ENCODE measurements at regions not wholly inside any gene's neighbourhood (a gene's known extent, or its start where the extent isn't known, plus 50 kb on each side); places are given as distances from the start of the nearest gene placed in this dataset.

DNA sequence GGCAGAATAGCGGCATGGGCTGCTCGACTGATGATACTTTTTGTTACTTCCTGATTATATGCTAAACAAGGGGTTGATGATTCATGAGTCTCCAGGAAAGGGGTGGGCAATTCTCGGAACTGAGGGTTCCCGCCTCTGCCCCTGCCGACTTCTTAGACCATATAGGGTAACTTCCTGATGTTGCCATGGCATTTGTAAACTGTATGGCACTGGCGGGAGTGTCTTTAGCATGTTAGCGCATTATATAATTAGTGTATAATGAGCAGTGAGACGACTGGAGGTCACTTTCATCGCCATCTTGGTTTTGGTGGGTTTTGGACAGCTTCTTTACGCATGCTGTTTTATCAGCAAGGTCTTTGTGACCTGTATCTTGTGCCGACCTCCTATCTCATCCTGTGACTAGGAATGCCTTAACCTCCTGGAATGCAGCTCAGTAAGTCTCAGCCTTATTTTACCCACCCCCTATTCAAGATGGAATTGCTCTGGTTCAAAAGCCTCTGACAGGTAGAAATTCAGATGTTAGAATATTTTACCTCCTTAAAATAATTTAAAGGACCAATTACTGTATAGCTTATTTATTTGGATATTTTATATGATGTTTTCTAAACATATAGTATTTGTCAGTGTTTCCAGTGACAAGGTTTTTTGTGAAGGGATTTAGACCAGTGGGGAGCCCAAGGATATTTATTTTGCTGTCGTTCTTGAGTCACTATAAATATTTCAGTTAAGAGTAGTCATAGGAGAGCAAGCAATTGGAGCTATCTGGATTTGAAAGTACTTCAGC is 90.1 kb upstream of the PIK3CG start:
- DNase-seq (ENCODE audit: low spot score in 2 of 2): no peak
- H3K4me1 ChIP-seq: no peaks in the 10 kb centered on the region
- intact Hi-C loops (cut with DNase I): no loop called here
- TF ChIP-seq, protein P1, sequence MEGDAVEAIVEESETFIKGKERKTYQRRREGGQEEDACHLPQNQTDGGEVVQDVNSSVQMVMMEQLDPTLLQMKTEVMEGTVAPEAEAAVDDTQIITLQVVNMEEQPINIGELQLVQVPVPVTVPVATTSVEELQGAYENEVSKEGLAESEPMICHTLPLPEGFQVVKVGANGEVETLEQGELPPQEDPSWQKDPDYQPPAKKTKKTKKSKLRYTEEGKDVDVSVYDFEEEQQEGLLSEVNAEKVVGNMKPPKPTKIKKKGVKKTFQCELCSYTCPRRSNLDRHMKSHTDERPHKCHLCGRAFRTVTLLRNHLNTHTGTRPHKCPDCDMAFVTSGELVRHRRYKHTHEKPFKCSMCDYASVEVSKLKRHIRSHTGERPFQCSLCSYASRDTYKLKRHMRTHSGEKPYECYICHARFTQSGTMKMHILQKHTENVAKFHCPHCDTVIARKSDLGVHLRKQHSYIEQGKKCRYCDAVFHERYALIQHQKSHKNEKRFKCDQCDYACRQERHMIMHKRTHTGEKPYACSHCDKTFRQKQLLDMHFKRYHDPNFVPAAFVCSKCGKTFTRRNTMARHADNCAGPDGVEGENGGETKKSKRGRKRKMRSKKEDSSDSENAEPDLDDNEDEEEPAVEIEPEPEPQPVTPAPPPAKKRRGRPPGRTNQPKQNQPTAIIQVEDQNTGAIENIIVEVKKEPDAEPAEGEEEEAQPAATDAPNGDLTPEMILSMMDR (IDR thresholded peaks at IDR 0.05): no peak
- no peaks in the 10 kb centered on the region for H3K9me3 ChIP-seq
- no peak overlapping the region for H3K27ac ChIP-seq
- no peaks in the 10 kb centered on the region for H3K27me3 ChIP-seq
- no peak overlapping the region for H3K4me3 ChIP-seq
- no peaks in the 10 kb centered on the region for H3K36me3 ChIP-seq

DNA sequence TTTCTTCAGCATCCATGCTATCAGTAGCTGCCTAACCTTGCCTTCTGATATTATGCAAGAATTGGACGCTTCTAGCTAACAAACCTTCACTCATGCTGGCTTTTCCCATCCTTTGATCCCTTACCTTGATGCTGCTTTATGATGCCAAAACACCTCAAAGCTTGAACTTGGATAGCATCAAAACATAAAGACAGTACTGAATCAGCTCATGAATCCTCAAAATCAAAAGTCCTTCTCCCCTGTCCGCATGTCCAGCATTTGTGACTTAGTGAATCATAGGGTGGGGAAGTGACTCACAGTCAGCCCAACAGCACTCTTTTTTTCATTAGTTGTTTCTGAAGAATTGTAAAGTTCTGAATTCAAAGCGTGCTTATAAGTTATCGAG is 89.5 kb upstream of the PIK3CG start:
- DNase-seq (ENCODE audit: low spot score in 2 of 2): no peak
- no peaks in the 10 kb centered on the region for H3K4me1 ChIP-seq
- intact Hi-C loops (cut with DNase I): no loop called here
- H3K36me3 ChIP-seq: no peaks in the 10 kb centered on the region
- no peak overlapping the region for H3K4me3 ChIP-seq
- no peaks in the 10 kb centered on the region for H3K27me3 ChIP-seq
- TF ChIP-seq, protein P1 (IDR thresholded peaks at IDR 0.05): no peak
- no peaks in the 10 kb centered on the region for H3K9me3 ChIP-seq
- no peak overlapping the region for H3K27ac ChIP-seq

DNA sequence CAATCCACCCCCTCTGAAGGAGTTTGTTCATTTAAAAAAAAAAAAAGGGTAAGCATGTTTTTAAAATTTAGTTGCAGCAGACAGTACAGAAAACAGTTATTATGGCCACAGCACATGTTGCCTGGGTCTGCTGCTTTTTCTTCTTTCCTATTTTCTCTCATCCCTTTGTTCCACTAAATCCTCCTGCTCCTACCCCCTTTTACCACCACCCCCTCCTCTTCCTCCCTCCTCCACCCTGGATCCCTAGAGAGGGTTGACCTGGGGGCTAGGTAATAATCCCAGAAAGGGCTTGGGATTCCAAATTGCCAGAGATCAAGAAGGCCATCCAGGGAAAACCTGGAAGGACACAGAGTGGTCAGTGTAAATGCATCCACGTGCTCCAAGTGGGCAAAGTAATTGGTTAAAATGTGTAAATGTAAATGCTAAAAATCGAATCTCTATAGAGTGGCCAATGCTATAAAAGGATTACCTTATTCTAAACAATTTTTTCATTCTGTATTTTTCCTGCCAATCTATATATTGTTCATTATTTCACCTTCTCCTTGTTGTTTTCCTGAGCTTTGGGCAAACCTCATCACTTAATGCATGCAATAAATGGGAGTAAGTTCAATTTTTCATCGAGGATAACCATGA is 89.0 kb upstream of the PIK3CG start:
- intact Hi-C loops (cut with DNase I): no loop called here
- H3K4me3 ChIP-seq: no peak overlapping the region
- no peaks in the 10 kb centered on the region for H3K27me3 ChIP-seq
- TF ChIP-seq, protein P1 (IDR thresholded peaks at IDR 0.05): no peak
- DNase-seq (ENCODE audit: low spot score in 2 of 2): no peak
- no peaks in the 10 kb centered on the region for H3K9me3 ChIP-seq
- H3K4me1 ChIP-seq: no peaks in the 10 kb centered on the region
- no peak overlapping the region for H3K27ac ChIP-seq
- H3K36me3 ChIP-seq: no peaks in the 10 kb centered on the region

DNA sequence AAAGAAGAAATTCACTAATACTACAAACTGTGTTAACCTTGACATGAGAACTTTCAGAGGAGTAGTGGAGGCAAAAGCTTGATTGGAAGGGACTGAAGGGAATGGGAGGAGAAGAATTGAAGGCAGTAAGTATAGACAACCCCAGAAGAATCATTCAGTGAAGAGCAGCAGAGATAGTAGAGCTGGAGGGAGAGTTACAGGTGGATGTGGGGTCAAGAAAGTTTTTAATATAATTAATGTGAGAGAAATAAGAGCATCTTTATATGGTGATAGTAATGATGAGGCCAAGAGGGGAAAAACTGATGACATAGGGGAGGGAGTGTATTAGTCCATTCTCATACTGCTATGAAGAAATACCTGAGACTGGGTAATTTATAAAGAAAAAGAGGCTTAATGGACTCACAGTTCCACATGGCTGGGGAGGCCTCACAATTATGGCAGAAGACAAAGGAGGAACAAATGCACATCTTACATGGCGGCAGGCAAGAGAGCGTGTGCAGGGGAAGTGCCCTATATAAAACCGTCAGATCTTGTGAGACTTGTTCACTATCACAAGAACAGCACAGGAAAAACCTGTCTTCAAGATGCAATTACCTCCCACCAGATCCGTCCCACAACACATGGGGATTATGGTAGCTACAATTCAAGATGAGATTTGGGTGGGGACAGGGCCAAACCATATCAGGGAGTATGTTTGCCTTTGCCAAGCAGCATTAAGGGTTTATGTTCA is 88.3 kb upstream of the PIK3CG start:
- DNase-seq (ENCODE audit: low spot score in 2 of 2): no peak
- TF ChIP-seq, protein P1 (IDR thresholded peaks at IDR 0.05): no peak
- H3K4me3 ChIP-seq: no peak overlapping the region
- H3K27ac ChIP-seq: no peak overlapping the region
- H3K9me3 ChIP-seq: no peaks in the 10 kb centered on the region
- intact Hi-C loops (cut with DNase I): no loop called here
- no peaks in the 10 kb centered on the region for H3K36me3 ChIP-seq
- H3K4me1 ChIP-seq: no peaks in the 10 kb centered on the region
- no peaks in the 10 kb centered on the region for H3K27me3 ChIP-seq

DNA sequence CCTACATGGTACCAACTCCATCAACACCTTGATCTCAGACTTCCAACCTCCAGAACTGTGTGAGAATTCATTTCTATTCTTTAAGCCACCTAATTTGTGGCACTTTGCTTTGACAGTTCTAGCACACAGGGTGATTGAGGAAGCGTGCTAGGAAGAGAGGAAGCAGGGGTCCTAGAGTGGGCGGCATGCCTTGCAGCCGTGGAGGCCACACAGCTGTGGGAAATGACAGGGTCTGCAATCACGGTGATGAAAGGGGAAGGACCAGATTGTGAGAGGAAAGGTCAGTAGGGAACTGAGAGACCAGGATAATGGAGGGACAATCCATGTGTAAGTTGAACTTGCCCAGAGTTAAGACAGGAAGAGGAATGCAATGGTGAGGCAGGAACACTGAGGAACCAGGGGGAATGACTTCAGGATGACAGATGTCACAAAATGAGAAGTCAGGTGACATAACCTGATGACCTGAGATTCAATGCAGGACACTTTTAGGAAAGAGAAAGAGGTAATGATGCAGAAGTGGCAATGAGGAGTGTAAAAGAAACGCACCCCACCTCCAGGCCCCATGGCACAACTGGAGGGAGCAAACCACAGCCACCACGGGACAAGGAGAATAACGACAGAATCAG is 87.3 kb upstream of the PIK3CG start:
- DNase-seq (ENCODE audit: low spot score in 2 of 2): no peak
- Histone ChIP-seq H3K27ac (no peak overlapping the region), H3K4me1 (no peaks in the 10 kb centered on the region), H3K27me3 (no peaks in the 10 kb centered on the region), H3K36me3 (no peaks in the 10 kb centered on the region), H3K9me3 (no peaks in the 10 kb centered on the region), H3K4me3 (no peak overlapping the region)
- TF ChIP-seq, protein P1 (IDR thresholded peaks at IDR 0.05): no peak
- intact Hi-C loops (cut with DNase I): no loop called here

All from ascending aorta (tissue), 2 donors.